ENCODE measurements at regions not wholly inside any gene's neighbourhood (a gene's known extent, or its start where the extent isn't known, plus 50 kb on each side); places are given as distances from the start of the nearest gene placed in this dataset.

DNA sequence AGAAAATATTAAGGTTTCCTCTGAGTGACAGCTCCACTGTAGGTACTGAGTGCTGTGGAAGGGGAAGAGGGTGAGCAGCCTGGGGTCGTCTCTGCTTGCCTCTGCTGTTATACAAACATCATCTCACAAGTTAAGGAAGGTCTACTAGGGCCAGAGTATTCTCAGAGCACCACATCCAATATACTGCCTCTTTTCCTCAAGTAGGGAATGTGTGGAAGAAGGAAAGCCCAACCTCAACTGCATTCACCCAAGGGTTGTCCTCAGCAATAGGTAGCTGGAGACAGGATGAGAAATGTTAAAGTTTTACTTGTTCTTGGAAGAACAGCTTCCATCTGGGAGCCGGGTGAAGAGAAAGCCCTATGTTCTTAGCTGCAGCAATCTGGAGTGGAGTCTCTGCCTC is 1062.3 kb upstream of the CDH10 start:
- no peaks in the 10 kb centered on the region for H3K79me2 ChIP-seq (ENCODE audit: insufficient read depth, low read depth, low read length)
- BruUV-seq (replicated peaks): no TSS peak

DNA sequence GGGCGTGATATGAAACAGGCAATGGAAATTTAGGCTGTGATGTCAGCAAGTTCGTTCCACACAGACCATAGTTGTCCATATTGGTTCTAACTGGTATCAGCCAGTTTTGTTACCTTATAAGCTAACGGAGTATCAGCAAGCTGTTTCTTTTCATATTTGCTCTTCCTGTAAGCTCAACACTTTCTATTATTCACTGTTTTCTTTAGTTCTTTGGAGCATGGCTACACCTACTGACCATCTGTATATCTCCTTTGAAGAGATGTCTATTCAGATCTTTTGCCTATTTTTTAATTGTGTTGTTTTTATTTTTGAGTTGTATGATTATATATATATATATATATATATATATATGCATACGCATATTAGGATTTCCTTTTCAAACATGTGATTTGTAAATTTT is 1057.2 kb upstream of the CDH10 start:
- H3K4me3 ChIP-seq (ENCODE audit: low read depth, low read length, poor library complexity, severe bottlenecking): no peak overlapping the region
- TF ChIP-seq, protein P1, sequence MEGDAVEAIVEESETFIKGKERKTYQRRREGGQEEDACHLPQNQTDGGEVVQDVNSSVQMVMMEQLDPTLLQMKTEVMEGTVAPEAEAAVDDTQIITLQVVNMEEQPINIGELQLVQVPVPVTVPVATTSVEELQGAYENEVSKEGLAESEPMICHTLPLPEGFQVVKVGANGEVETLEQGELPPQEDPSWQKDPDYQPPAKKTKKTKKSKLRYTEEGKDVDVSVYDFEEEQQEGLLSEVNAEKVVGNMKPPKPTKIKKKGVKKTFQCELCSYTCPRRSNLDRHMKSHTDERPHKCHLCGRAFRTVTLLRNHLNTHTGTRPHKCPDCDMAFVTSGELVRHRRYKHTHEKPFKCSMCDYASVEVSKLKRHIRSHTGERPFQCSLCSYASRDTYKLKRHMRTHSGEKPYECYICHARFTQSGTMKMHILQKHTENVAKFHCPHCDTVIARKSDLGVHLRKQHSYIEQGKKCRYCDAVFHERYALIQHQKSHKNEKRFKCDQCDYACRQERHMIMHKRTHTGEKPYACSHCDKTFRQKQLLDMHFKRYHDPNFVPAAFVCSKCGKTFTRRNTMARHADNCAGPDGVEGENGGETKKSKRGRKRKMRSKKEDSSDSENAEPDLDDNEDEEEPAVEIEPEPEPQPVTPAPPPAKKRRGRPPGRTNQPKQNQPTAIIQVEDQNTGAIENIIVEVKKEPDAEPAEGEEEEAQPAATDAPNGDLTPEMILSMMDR (conservative IDR thresholded peaks at IDR 0.05; ENCODE audit: low read length): no peak
- no peak for TF ChIP-seq EZH2phosphoT487 (IDR thresholded peaks at IDR 0.05; ENCODE audit: borderline replicate concordance, low read depth, low read length)
- H4K20me1 ChIP-seq (ENCODE audit: insufficient read depth, low read length): no peaks in the 10 kb centered on the region
- ChIA-PET CTCF (ENCODE audit: unreplicated experiment) (no interaction called here), POLR2A (interaction anchor here (0.8 kb wide), 1 partner anchor 294 kb away, joined by 3 read pairs; no protein-coding TSS in a partner anchor)
- H3K9me2 ChIP-seq (ENCODE audit: insufficient read depth, low read length): no peaks in the 10 kb centered on the region
- intact Hi-C loops (cut with micrococcal nuclease; ENCODE audit: unreplicated experiment): no loop called here
- H2AFZ ChIP-seq (ENCODE audit: low read length): no peak overlapping the region
- H3K4me2 ChIP-seq (ENCODE audit: low read length): no peak overlapping the region
- no peaks in the 10 kb centered on the region for H3K4me1 ChIP-seq (ENCODE audit: insufficient read depth, low read length, poor library complexity, severe bottlenecking)
- BruUV-seq (replicated peaks): no TSS peak
- H3K9me3 ChIP-seq (ENCODE audit: low read length): 0 out of 2 replicates have a peak, but pooled peaks cover 2% of the 10 kb centered on the region
- no peak for DNase-seq (ENCODE audit: low spot score)
- H3K36me3 ChIP-seq (ENCODE audit: insufficient read depth, low read length): no peaks in the 10 kb centered on the region
- no peaks in the 10 kb centered on the region for H3K79me2 ChIP-seq (ENCODE audit: insufficient read depth, low read depth, low read length)
- no peak overlapping the region for H3K27ac ChIP-seq (ENCODE audit: low read depth, low read length, poor library complexity, severe bottlenecking)

More for the DNA sequence above, 1062.3 kb upstream of the CDH10 start:
- no peaks in the 10 kb centered on the region for H3K36me3 ChIP-seq (ENCODE audit: insufficient read depth, low read length)
- no peaks in the 10 kb centered on the region for H3K9me2 ChIP-seq (ENCODE audit: insufficient read depth, low read length)
- no peak overlapping the region for H2AFZ ChIP-seq (ENCODE audit: low read length)
- no peak overlapping the region for H3K4me2 ChIP-seq (ENCODE audit: low read length)
- H3K4me3 ChIP-seq (ENCODE audit: low read depth, low read length, poor library complexity, severe bottlenecking): no peak overlapping the region
- H3K4me1 ChIP-seq (ENCODE audit: insufficient read depth, low read length, poor library complexity, severe bottlenecking): no peaks in the 10 kb centered on the region
- intact Hi-C loops (cut with micrococcal nuclease; ENCODE audit: unreplicated experiment): no loop called here
- ChIA-PET CTCF (ENCODE audit: unreplicated experiment) (no interaction called here), POLR2A (interaction anchor here (0.6 to 1.0 kb wide), 2 partner anchors 8 to 1528 kb away, joined by 3 to 4 read pairs; no protein-coding TSS in a partner anchor)
- H4K20me1 ChIP-seq (ENCODE audit: insufficient read depth, low read length): no peaks in the 10 kb centered on the region
- H3K27ac ChIP-seq (ENCODE audit: low read depth, low read length, poor library complexity, severe bottlenecking): no peak overlapping the region
- DNase-seq (ENCODE audit: low spot score): no peak
- H3K9me3 ChIP-seq (ENCODE audit: low read length): peaks cover 13% of the 10 kb centered on the region; the same call in 1 of the 2 replicates
- TF ChIP-seq EZH2phosphoT487 (IDR thresholded peaks at IDR 0.05; ENCODE audit: borderline replicate concordance, low read depth, low read length): no peak
- TF ChIP-seq, protein P1 (conservative IDR thresholded peaks at IDR 0.05; ENCODE audit: low read length): no peak

- POLR2A ChIA-PET: interaction anchor here (0.7 kb wide), 1 partner anchor 23 kb away, joined by 3 read pairs; no protein-coding TSS in a partner anchor
- BruUV-seq (replicated peaks): no TSS peak
- Histone ChIP-seq H4K20me1 (ENCODE audit: insufficient read depth, low read length) (no peaks in the 10 kb centered on the region), H3K79me2 (ENCODE audit: insufficient read depth, low read depth, low read length) (no peaks in the 10 kb centered on the region), H3K9me2 (ENCODE audit: insufficient read depth, low read length) (no peaks in the 10 kb centered on the region), H3K4me3 (ENCODE audit: low read depth, low read length, poor library complexity, severe bottlenecking) (no peak overlapping the region), H3K4me2 (ENCODE audit: low read length) (no peak overlapping the region), H3K9me3 (ENCODE audit: low read length) (0 out of 2 replicates have a peak, but pooled peaks cover 15% of the 10 kb centered on the region), H3K4me1 (ENCODE audit: insufficient read depth, low read length, poor library complexity, severe bottlenecking) (no peaks in the 10 kb centered on the region), H3K27ac (ENCODE audit: low read depth, low read length, poor library complexity, severe bottlenecking) (no peak overlapping the region), H2AFZ (ENCODE audit: low read length) (no peak overlapping the region), H3K36me3 (ENCODE audit: insufficient read depth, low read length) (no peaks in the 10 kb centered on the region)
- CTCF ChIA-PET (ENCODE audit: unreplicated experiment): no interaction called here
- DNase-seq (ENCODE audit: low spot score): no peak
- intact Hi-C loops (cut with micrococcal nuclease; ENCODE audit: unreplicated experiment): no loop called here
- TF ChIP-seq, protein P1 (conservative IDR thresholded peaks at IDR 0.05; ENCODE audit: low read length): no peak
- TF ChIP-seq EZH2phosphoT487 (IDR thresholded peaks at IDR 0.05; ENCODE audit: borderline replicate concordance, low read depth, low read length): no peak
Observed at GRCh38 chr5:25694801-25695200, 1050.0 kb upstream of the CDH10 start.

Data from OCI-LY7 (cell line).